COLO668 (cell line): ENCODE measurements at regions not wholly inside any gene's neighbourhood (a gene's known extent, or its start where the extent isn't known, plus 50 kb on each side); places are given as distances from the start of the nearest gene placed in this dataset.

Experiments
- DNase-seq: peaks from one replicate; lab custom pipeline; 2025; ENCODE audit not compliant: unreplicated experiment; lab: John Stamatoyannopoulos, UW

DNA sequence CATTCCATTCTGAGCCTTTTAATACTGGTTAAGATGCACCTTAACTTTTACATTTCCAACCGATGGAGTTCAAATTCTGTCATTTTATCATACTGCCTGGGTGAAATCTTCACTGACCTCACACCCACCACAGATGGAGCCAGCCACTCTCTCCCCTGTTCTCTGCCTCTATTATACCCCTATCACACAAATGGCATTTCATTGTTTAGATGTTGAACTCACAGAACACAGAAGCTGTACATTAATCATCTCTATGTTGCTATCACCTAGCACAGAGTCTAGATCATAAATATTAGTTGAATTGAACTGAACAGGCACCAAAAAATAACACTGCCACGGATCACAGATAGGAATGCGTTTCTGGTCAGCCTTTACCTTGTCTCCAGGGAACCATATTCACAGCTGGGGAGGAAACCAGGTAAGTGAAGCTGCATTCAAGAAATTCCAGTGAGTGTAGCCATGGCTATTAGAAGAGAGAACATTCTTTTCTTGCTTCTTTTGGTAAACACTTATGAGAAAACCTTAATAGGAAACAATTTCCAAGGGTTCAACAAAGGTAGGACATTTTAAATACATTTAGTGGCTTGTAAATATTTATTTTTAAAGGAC is 194.9 kb upstream of the RMST start:
- no peak for DNase-seq

DNA sequence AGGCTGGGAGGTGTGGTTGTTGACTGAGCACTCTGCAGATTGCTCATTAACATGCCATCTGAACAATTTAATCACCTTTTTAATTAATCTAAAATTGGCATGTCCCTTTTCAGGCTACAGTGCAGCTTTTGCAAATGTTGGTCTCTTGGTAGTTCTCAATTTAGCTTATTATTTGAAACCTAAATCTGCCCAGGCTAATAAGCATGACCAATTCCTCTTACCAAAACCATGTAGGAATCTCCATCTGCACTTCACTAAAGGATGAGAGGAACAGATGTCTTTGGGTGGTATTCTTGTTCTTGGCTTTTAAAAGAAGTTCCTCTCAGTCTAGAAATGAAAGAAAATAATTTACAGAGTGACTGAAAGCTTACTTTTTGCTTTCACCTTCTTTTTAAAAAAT is 190.1 kb upstream of the RMST start:
- DNase-seq = no peak

DNA sequence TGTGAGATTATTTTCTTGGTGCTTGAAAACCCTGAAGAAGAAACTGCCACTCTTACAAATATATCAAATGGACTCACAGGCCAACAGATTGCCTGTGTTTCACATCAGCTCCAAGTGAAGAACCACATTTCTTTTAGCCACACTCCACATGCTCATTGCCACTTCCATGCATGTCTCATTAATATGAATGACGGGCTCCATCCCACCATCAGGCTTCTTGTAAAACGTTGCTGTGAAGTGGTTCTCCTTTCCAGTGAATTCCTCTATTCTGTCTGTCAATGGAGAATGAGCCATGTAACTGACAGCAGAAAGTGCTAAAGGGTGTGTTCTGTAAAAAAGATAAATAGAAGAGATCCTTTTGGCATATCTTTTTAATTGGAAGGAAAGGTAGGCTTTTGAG is 188.2 kb upstream of the RMST start:
- DNase-seq = no peak

DNA sequence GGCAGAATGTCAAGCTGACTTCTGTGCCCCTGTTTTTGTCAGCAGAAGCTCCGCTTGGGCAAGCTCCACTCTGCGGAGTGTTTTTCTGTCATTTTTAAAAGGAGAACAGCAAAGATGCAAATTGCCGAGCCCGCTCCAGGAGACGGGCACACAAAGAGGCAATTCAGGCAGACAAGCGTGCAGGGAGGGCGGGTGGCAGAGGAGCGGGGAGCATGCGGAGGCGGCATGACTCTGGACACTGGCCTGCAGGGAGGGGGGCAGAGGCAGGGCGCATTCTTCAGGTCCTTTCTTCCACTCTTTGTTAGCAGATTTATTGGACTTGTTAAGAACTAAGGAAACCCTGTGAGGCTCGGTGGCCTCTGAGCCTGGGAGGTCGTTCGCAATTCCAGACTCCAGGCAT is 187.3 kb upstream of the RMST start:
- no peak for DNase-seq

DNA sequence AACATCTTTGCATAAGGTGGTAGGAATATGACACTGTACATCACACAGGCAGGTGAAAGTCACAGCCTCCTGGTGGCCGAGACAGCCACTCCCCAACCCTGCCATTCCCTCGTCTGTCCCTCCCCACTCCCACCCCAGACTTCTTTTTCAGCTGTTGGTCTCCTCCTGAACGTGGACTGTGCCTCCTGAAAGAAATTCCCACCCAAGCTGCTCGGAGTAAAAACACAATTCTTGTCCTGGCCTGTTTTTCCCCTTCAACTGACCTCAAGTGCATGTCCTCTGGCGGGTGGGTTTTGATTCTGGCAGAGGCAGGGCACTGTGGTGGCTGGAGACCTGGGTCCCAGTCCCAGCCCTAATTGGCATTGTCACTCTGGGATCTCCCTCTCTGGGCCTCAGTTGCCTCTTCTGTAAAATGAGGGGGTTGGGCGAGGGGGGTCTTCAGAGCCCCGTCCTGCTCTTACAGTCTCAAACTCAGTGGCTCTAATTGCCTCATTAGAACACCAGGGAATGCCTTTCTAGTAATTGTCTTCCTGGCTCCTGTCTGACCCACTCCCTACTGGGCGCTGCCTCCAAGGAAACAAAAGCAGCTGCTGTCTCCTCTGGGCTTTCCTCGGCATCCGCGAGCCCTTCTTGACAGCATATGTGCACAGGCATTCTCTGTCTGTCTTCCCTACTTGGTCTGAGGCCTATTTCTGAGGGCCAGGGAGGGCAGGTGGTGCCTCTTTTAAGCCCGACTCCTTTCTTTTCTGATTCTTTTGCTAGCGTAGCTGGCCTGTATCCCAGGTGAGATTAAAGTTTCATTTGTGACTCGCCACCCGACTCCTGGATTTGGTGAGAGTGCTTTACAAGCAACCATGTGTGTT is 186.6 kb upstream of the RMST start:
- no peak for DNase-seq

DNA sequence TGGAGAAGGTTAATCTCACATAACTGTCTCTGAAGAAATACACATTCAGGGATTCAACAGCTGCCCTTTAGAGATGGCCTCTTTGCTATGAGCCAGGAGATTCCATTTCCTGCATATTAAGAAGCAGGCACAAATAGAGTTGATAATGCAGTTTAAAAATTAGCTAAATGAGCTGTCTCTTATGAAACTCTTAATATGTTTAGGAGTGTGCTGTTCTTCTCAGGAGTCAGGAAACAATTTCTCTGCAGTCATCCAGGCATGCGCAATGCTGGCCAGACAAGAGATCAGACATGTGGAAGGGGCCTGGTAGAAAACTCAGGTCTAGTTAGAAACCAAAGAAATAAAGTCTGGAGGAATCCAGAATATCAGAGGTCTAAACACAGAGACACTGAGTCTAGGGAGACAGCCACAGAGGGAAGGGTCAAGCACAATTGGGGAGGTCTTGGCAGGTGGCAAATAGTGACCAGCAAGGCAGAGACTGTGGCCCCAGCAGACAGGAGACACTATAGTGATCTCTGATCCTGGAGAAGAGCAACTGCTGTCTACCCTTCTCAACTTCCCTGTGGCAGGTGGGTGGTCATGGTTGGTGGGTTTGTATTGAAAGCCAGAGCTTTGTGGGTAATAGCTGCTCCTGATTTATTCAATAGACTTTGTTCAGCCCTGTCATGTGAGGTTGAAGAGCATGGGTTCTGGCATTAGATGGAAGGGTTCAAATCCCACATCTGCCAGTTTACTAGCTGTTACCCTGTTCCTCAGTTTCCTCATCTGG is 185.8 kb upstream of the RMST start:
- DNase-seq = no peak

- DNase-seq = peak; percentile 12
Observed at GRCh38 chr12:97283297-97283696, 179.3 kb upstream of the RMST start.

DNA sequence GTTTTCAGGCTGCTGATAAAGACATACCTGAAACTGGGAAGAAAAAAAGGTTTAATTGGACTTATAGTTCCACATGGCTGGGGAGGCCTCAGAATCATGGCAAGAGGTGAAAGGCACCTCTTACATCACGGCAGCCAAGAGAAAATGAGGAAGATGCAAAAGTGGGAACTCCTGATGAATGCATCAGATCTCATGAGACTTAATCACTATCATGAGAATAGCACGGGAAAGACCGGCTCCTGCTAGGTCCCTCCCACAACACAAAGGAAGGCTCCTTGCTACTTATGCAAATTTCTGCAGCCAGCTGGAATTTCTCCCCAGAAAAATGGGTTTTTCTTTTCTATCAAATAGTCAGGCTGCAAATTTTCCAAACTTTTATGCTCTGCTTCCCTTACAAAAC is 174.1 kb upstream of the RMST start:
- DNase-seq = no peak

DNA sequence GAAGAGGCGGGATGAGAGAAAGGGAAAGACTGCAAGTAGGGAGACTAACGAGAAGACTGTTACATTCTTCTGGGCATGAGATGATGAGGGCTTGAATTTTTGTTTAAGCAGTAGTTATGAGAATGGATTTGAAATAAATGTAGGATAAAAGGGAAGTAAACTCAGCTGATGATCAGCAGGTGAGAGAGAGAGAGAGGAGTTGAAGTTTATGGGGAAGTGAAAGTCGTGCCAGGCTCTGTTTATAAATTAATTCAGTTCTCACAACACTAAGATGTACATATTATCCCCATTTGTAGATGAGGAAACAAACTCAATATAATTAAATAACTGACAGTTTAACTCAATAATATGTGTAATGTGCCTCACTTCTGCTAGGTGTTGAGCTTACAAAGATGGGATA is 170.0 kb upstream of the RMST start:
- no peak for DNase-seq

DNA sequence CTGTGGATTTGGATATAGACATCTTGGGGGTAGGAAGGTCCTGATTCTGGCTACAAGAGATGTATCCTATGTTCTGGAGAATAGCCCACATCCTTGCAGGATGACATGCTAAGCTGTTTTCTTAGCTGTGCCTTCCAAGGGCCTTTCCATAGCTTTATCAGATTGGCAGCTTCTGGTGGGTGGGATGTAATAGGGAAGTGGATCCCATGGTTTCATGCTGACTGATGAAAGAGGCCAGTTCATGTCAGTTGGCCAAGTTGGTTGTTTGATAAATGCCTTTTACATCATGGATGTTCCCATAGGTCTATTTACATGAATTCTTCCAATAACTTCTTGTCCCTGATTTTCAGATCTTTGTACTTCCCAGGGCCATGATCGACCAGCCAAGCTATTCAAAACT is 169.1 kb upstream of the RMST start:
- no peak for DNase-seq

GRCh38 chr12:97299847-97300246 is 162.8 kb upstream of the RMST start:
- no peak for DNase-seq

GRCh38 chr12:97300431-97300830 is 162.2 kb upstream of the RMST start:
- no peak for DNase-seq

GRCh38 chr12:97300891-97301290 is 161.7 kb upstream of the RMST start:
- no peak for DNase-seq

GRCh38 chr12:97301576-97301975 is 161.0 kb upstream of the RMST start:
- DNase-seq = no peak

DNA sequence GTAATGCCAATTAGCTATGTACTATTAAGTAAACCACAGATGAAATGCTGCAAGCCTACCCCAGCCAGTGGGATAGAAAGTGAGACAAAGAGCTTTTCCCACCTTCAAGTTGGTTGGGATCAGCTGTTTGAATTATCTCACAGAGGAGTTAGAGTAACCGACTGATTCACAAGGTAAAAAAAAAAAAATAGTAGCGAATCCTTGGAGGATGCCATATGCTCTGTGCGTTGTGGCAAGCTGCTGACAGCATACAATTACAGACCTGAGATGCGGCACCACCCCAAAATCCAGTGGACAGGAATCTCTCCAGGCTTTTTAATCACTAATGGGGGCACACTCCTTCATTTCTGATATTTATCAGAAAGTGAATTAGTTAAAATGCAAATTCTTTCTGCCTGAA is 157.0 kb upstream of the RMST start:
- no peak for DNase-seq

DNA sequence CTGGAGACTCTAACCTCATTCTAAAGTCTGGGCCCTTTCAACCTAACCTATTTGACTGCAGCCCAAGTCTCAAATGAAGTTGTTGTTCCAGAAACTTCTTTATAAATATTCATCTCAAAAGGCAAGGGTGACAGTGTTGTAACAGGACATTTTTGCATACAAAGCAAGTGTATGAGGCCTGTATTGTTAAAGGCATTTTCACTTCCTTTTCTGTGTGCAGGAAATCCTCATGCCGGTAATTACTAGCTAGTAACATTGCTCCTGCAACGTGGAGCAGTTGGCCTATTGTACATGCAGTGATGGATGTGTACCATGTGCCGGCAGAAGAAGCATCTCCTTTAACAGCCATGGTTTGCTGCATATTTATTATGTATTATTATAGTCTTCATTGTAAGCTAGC is 156.5 kb upstream of the RMST start:
- DNase-seq = no peak

GRCh38 chr12:97308576-97309198 is 153.9 kb upstream of the RMST start:
- DNase-seq = peak; percentile 8

DNA sequence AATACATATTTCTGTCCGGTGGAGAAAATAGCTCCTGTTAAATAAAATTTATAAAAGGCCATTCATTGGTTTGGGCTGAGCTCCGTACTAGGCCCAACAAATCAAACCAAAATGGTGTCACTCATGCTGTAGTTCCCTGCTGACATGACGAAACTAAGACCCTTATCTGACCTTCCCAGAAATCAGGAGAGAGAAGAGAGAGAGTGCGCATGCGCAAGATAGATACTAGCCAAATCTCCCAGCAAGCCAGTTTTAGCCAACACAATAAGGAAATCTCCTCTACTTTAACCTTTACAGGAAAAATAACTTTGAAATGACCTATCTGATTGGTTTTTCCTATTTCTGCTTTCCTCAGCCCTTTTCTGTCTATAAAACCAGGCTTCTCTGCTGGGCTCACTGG is 152.7 kb upstream of the RMST start:
- no peak for DNase-seq

DNA sequence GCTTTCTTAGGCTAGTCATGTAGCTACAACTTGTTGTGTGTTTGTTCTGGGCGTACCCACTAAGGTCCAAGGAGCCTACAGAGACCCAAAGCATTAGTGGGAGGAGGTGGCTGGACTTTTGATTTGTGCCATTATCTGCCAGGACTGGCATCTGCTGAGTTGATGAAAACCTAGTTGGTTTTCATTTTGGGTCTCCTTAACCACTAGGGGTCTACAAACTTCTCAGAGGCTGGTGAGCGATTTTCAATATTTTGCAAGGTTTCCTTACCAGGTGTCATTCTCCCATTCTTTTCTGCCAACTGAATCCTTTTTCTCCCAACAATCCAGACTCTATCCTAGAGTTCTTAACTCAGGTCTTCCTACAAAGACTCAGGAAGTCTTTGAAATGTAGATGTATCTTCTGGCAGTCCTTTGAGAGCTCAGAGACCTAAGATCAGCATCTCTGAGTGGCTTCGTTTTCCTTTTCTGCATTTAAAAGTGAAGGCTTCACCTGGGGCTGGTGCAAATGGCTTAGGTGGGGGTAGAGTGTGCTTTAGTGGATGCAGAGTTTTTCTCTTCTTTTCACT is 150.0 kb upstream of the RMST start:
- no peak for DNase-seq

DNA sequence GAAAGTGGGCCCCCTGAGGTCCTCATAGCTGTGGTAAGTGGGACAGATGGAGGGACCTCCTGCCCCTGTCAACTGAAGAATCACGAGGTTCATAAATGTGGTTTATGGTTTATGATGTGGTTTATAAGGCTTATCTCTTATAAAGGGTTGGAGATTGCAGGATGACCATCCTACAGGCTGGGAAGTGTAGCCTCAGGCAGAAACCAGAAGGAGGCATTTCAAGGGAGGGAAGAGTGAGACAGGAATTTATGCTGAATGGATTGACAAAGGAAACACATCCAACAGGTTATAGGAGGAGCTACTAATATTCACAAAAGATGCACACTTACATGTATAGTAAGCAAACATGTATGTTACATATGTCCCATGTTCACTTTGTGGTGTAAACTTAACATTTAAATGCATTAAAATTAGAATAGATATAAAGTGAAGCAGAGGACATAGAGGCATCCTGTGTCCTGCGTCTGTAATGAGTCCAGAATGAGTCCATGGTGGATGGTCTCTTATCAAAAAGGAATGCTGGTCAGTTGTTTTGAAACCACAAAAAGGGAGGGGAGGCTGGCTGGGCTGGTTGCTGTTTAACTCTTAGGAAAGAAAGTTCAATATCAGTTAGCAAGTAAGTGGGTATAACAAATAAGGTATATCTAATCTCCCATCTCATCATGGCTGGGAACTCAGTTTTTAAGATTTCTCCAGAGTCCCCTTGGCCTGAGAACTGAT is 149.0 kb upstream of the RMST start:
- no peak for DNase-seq

DNA sequence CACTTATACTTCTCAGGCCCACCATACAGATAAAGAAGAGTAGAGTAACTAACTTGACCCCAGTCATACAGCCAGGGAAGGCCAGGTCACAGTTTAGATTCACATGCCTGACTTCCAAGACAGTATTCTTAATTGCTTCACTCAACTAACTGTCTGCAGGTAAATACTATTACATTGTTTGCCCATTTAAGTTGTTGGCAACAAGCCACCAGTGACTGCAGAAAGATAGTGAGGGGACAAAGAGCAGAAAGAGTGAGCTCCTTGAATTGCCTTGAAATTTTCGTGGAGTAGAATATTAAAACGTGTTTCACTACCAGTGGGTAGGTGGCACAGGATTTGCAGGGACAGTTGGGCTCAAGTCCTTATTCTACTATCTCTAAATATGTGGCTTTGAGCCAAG is 146.3 kb upstream of the RMST start:
- DNase-seq = no peak
